HCT116 (cell line): ENCODE measurements at regions not wholly inside any gene's neighbourhood (a gene's known extent, or its start where the extent isn't known, plus 50 kb on each side); places are given as distances from the start of the nearest gene placed in this dataset.

ENCODE experiments used
- ATAC-seq: fragments of 200-7000 bp; cut with Tn5 transposase; 2 replicates; pipeline ENCODE4 v1.9.1; 2020; ENCODE audit warnings: mild to moderate bottlenecking, moderate library complexity
- BruUV-seq: library from RNA; stranded (reverse); fragments of 400-500 nt; replicated peaks from 2 replicates; lab custom pipeline; 2021; lab: Mats Ljungman, UMichigan
- CTCF ChIA-PET: fragments of 300-600 bp; sonication (Branson Sonifier 250); formaldehyde crosslinking; loops from one replicate; lab custom pipeline; 2021; ENCODE audit warnings: antibody characterized with exemption; lab: Charles Lee
- POLR2A ChIA-PET: fragments of 300-600, 350-600 bp; sonication (Branson Sonifier 250); formaldehyde crosslinking; loops from one replicate; lab custom pipeline; 2021; ENCODE audit warnings: antibody characterized with exemption; lab: Charles Lee
- RAD21 ChIA-PET, 2 experiments: fragments of 300-600 bp; sonication (Branson Sonifier 250); formaldehyde crosslinking; loops; one replicate each; lab custom pipeline; 2023; ENCODE audit warnings: low total read pairs in 2 of 2; ENCODE audit not compliant: uncharacterized antibody in 2 of 2, unreplicated experiment in 2 of 2, low non-redundant PET in 1 of 2; lab: Charles Lee
- DNase-seq: peaks from one replicate; pipeline ENCODE4 v3.0.0-alpha.2; 2010; ENCODE audit warnings: low read depth, low spot score
- H2AFZ ChIP-seq: fragments of 200-600 bp; shearing (Covaris generic), sonication (generic); 2 replicates; pipeline ENCODE4 v1.6.1; 2017; ENCODE audit warnings: low read depth, mixed run types, mixed read lengths, antibody characterized with exemption, low read length; ENCODE audit not compliant: poor library complexity, severe bottlenecking
- H3K27ac ChIP-seq: 2 replicates; pipeline ENCODE4 v1.5.1; 2012; ENCODE audit warnings: low read depth, low read length
- H3K27me3 ChIP-seq: fragments of 200-600 bp; sonication (generic); 2 replicates; pipeline ENCODE4 v1.6.1; 2016; ENCODE audit warnings: mixed run types, low read length, mixed read lengths; ENCODE audit not compliant: insufficient read depth
- H3K36me3 ChIP-seq, 2 experiments: fragments of 200-500 bp in 1 of 2; fragments of 200-600 bp in 1 of 2; sonication (Bioruptor generic) in 1 of 2; sonication (generic) in 1 of 2; 2 replicates each; pipeline versions ENCODE4 v1.5.1 to v1.6.1; 2014 to 2016; ENCODE audit warnings: low read length in 2 of 2, inconsistent platforms in 1 of 2, mixed read lengths in 1 of 2, mixed run types in 1 of 2; ENCODE audit not compliant: insufficient read depth in 2 of 2, control insufficient read depth in 1 of 2
- H3K4me1 ChIP-seq, 2 experiments: fragments of 200-600 bp in 1 of 2; sonication (generic) in 1 of 2; 2 replicates each; pipeline versions ENCODE4 v1.5.1 to v1.6.1; 2012 to 2017; ENCODE audit warnings: low read length in 2 of 2, inconsistent platforms in 1 of 2, mild to moderate bottlenecking in 1 of 2, mixed read lengths in 1 of 2, mixed run types in 1 of 2, moderate library complexity in 1 of 2; ENCODE audit not compliant: insufficient read depth in 2 of 2, control insufficient read depth in 1 of 2
- H3K4me2 ChIP-seq: fragments of 200-600 bp; sonication (generic); 2 replicates; pipeline ENCODE4 v1.6.1; 2017; ENCODE audit warnings: mixed run types, low read length, mixed read lengths
- H3K4me3 ChIP-seq, 2 experiments: fragments of 200-600 bp in 1 of 2; sonication (generic) in 1 of 2; replicated peaks in 1 of 2; 2 replicates each; pipeline ENCODE4 v1.5.1; 2011 to 2016; ENCODE audit warnings: low read length in 2 of 2, control low read depth in 1 of 2, low read depth in 1 of 2, mild to moderate bottlenecking in 1 of 2, mixed read lengths in 1 of 2, mixed run types in 1 of 2
- H3K79me2 ChIP-seq: fragments of 200-600 bp; sonication (generic); 2 replicates; pipeline ENCODE4 v1.6.1; 2017; ENCODE audit warnings: mild to moderate bottlenecking, mixed run types, low read length, moderate library complexity, mixed read lengths; ENCODE audit not compliant: insufficient read depth
- H3K9ac ChIP-seq: fragments of 200-600 bp; sonication (generic); 2 replicates; pipeline ENCODE4 v1.6.1; 2016; ENCODE audit warnings: low read length, mixed read lengths
- H3K9me2 ChIP-seq: fragments of 200-600 bp; sonication (generic), shearing (Covaris generic); 2 replicates; pipeline ENCODE4 v1.6.1; 2017; ENCODE audit warnings: mixed run types, mild to moderate bottlenecking, moderate library complexity; ENCODE audit not compliant: insufficient read depth
- H3K9me3 ChIP-seq, 2 experiments: fragments of 200-500 bp in 1 of 2; fragments of 200-600 bp in 1 of 2; sonication (Bioruptor generic) in 1 of 2; sonication (generic) in 1 of 2; 2 replicates each; pipeline ENCODE4 v1.6.1; 2014 to 2017; ENCODE audit warnings: low read length in 2 of 2, mixed read lengths in 2 of 2, inconsistent platforms in 1 of 2, low read depth in 1 of 2, mild to moderate bottlenecking in 1 of 2, mixed run types in 1 of 2, moderate library complexity in 1 of 2; ENCODE audit not compliant: control insufficient read depth in 1 of 2, insufficient read depth in 1 of 2
- H4K20me1 ChIP-seq: fragments of 200-600 bp; sonication (generic), shearing (Covaris generic); 2 replicates; pipeline ENCODE4 v1.6.1; 2017; ENCODE audit warnings: mixed run types, mild to moderate bottlenecking, moderate library complexity; ENCODE audit not compliant: insufficient read depth
- CBX3 ChIP-seq: IDR thresholded peaks from 2 replicates; pipeline ENCODE4 v1.6.1; 2012; ENCODE audit warnings: low read depth
- CEBPB ChIP-seq: IDR thresholded peaks from 2 replicates; pipeline ENCODE4 v1.6.1; 2012; ENCODE audit warnings: low read depth
- EGR1 ChIP-seq: IDR thresholded peaks from 2 replicates; pipeline ENCODE4 v1.6.1; 2012; ENCODE audit warnings: low read depth
- EZH2 ChIP-seq: fragments of 200-600 bp; sonication (generic); IDR thresholded peaks from 2 replicates; pipeline ENCODE4 v1.6.1; 2017; ENCODE audit warnings: antibody characterized with exemption, mixed run types
- FOSL1 ChIP-seq: IDR thresholded peaks from 2 replicates; pipeline ENCODE4 v1.6.1; 2012; ENCODE audit warnings: low read depth
- JUND ChIP-seq: IDR thresholded peaks from 2 replicates; pipeline ENCODE4 v1.6.1; 2012
- POLR2A ChIP-seq: IDR thresholded peaks from 2 replicates; pipeline ENCODE4 v1.7.0; 2011; ENCODE audit warnings: borderline replicate concordance; ENCODE audit not compliant: insufficient read depth, insufficient read length; ENCODE audit errors: extremely low read depth
- POLR2AphosphoS5 ChIP-seq: IDR thresholded peaks from 2 replicates; pipeline ENCODE4 v1.6.1; 2011; ENCODE audit warnings: mild to moderate bottlenecking, low read depth, low read length, moderate library complexity
- RAD21 ChIP-seq: IDR thresholded peaks from 2 replicates; pipeline ENCODE4 v1.6.1; 2012; ENCODE audit warnings: low read depth, mild to moderate bottlenecking
- SIN3A ChIP-seq: IDR thresholded peaks from 2 replicates; pipeline ENCODE4 v1.6.1; 2012; ENCODE audit warnings: low read depth
- SRF ChIP-seq: IDR thresholded peaks from 2 replicates; pipeline ENCODE4 v1.6.1; 2012; ENCODE audit warnings: low read depth
- YY1 ChIP-seq: IDR thresholded peaks from 2 replicates; pipeline ENCODE4 v1.6.1; 2011; ENCODE audit warnings: low read length, low read depth, moderate library complexity, mild to moderate bottlenecking; ENCODE audit not compliant: insufficient replicate concordance; ENCODE audit errors: extremely low read depth
- ZFX ChIP-seq: fragments of 450-650 bp; IDR thresholded peaks from 2 replicates; pipeline ENCODE4 v1.6.1; 2017
- intact Hi-C: fragments of 100-400 bp; cut with micrococcal nuclease; formaldehyde crosslinking; loops from 2 replicates; pipeline ENCODE4 v1.10.0; 2022
- TF ChIP-seq, protein P1 (sequence below): IDR thresholded peaks from 2 replicates; pipeline ENCODE4 v1.6.1; 2012; ENCODE audit warnings: low read depth
- TF ChIP-seq, protein P2 (sequence below): IDR thresholded peaks from 2 replicates; pipeline ENCODE4 v1.6.1; 2012
- TF ChIP-seq, protein P3 (sequence below): IDR thresholded peaks from 2 replicates; pipeline ENCODE4 v1.6.1; 2011; ENCODE audit warnings: mild to moderate bottlenecking, low read length, moderate library complexity; ENCODE audit not compliant: insufficient replicate concordance; ENCODE audit errors: extremely low read depth

DNA sequence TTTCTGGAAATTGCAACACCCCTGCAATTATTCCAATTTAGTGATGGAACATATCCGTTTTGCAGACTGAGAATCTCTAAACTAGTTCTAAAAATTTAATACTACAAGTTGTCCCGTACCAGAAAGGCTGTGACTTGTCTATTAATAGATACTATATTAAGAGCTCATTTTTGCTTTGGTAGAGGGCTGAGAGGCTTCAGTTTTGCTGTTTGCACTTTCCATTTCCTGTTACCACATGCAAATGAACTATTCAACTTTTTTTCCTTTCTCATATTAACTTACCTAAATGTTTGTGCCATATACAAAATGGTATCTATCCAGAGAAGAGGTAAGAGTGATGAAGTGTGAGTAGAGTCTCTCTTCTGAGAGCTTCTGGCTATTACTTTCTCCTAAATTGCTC, 101.5 kb upstream of the CRBN start:
- Histone ChIP-seq H3K9me2 (no peaks in the 10 kb centered on the region), H3K27me3 (no peaks in the 10 kb centered on the region), H3K9ac (no peak overlapping the region), H3K36me3 (no peaks in the 10 kb centered on the region), H3K79me2 (no peaks in the 10 kb centered on the region), H3K9me3 (no peaks in the 10 kb centered on the region), H2AFZ (no peak overlapping the region), H4K20me1 (no peaks in the 10 kb centered on the region), H3K27ac (no peak overlapping the region), H3K4me1 (no peaks in the 10 kb centered on the region), H3K4me3 (no peak overlapping the region), H3K4me2 (no peak overlapping the region)
- intact Hi-C loops: no loop called here
- TF ChIP-seq, protein P1, sequence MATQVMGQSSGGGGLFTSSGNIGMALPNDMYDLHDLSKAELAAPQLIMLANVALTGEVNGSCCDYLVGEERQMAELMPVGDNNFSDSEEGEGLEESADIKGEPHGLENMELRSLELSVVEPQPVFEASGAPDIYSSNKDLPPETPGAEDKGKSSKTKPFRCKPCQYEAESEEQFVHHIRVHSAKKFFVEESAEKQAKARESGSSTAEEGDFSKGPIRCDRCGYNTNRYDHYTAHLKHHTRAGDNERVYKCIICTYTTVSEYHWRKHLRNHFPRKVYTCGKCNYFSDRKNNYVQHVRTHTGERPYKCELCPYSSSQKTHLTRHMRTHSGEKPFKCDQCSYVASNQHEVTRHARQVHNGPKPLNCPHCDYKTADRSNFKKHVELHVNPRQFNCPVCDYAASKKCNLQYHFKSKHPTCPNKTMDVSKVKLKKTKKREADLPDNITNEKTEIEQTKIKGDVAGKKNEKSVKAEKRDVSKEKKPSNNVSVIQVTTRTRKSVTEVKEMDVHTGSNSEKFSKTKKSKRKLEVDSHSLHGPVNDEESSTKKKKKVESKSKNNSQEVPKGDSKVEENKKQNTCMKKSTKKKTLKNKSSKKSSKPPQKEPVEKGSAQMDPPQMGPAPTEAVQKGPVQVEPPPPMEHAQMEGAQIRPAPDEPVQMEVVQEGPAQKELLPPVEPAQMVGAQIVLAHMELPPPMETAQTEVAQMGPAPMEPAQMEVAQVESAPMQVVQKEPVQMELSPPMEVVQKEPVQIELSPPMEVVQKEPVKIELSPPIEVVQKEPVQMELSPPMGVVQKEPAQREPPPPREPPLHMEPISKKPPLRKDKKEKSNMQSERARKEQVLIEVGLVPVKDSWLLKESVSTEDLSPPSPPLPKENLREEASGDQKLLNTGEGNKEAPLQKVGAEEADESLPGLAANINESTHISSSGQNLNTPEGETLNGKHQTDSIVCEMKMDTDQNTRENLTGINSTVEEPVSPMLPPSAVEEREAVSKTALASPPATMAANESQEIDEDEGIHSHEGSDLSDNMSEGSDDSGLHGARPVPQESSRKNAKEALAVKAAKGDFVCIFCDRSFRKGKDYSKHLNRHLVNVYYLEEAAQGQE: no peak
- TF ChIP-seq CEBPB: no peak
- DNase-seq (no peak), ATAC-seq (no peak)
- ChIA-PET CTCF (no interaction called here), POLR2A (no interaction called here), RAD21 (no interaction called here)
- BruUV-seq: no TSS peak

DNA sequence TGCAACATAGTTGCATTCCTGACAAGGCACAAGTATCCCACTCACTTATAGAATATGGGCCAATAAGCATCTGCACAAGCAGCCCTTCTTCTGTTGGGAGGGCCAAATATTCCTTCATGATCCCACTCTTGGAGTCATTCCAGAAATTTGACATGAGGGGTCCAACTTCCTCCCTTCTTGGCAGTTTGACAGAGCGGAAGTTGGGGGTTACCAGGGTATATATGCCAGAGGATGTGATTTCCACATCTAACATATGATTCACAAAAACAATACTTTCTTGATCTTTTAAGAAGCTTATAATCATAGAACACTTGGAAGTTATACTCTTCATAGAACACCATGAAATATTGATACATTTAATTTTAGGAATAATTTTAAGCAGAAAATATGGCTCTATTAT, 100.9 kb upstream of the CRBN start:
- TF ChIP-seq CEBPB (no peak), EGR1 (no peak), SRF (no peak), EZH2 (no peak), RAD21 (no peak), ZFX (no peak), JUND (no peak), POLR2AphosphoS5 (no peak), SIN3A (no peak), CBX3 (no peak), YY1 (no peak), FOSL1 (no peak), POLR2A (no peak)
- TF ChIP-seq, protein P2, sequence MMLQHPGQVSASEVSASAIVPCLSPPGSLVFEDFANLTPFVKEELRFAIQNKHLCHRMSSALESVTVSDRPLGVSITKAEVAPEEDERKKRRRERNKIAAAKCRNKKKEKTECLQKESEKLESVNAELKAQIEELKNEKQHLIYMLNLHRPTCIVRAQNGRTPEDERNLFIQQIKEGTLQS: no peak
- TF ChIP-seq, protein P3, sequence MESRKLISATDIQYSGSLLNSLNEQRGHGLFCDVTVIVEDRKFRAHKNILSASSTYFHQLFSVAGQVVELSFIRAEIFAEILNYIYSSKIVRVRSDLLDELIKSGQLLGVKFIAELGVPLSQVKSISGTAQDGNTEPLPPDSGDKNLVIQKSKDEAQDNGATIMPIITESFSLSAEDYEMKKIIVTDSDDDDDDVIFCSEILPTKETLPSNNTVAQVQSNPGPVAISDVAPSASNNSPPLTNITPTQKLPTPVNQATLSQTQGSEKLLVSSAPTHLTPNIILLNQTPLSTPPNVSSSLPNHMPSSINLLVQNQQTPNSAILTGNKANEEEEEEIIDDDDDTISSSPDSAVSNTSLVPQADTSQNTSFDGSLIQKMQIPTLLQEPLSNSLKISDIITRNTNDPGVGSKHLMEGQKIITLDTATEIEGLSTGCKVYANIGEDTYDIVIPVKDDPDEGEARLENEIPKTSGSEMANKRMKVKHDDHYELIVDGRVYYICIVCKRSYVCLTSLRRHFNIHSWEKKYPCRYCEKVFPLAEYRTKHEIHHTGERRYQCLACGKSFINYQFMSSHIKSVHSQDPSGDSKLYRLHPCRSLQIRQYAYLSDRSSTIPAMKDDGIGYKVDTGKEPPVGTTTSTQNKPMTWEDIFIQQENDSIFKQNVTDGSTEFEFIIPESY: no peak
- no peak overlapping the region for H3K4me3 ChIP-seq
- H4K20me1 ChIP-seq: no peaks in the 10 kb centered on the region
- no peaks in the 10 kb centered on the region for H3K4me1 ChIP-seq
- ChIA-PET POLR2A (no interaction called here), CTCF (no interaction called here), RAD21 (no interaction called here)
- ATAC-seq (no peak), DNase-seq (no peak)
- no peak overlapping the region for H3K4me2 ChIP-seq
- H3K9ac ChIP-seq: no peak overlapping the region
- H3K9me2 ChIP-seq: no peaks in the 10 kb centered on the region
- no peaks in the 10 kb centered on the region for H3K79me2 ChIP-seq
- intact Hi-C loops: no loop called here
- no peaks in the 10 kb centered on the region for H3K36me3 ChIP-seq
- no peak overlapping the region for H2AFZ ChIP-seq
- no peaks in the 10 kb centered on the region for H3K9me3 ChIP-seq
- no peak overlapping the region for H3K27ac ChIP-seq
- BruUV-seq: no TSS peak
- H3K27me3 ChIP-seq: no peaks in the 10 kb centered on the region
